ENCODE measurements at regions not wholly inside any gene's neighbourhood (a gene's known extent, or its start where the extent isn't known, plus 50 kb on each side); places are given as distances from the start of the nearest gene placed in this dataset.

GRCh38 chr6:133630651-133631050 is 258.3 kb upstream of the TCF21 start:
- no peak overlapping the region for H3K27ac ChIP-seq
- no peak for TF ChIP-seq CTCF (conservative IDR thresholded peaks at IDR 0.05)
- TF ChIP-seq ZFX (IDR thresholded peaks at IDR 0.05) = no peak

- TF ChIP-seq ZFX (IDR thresholded peaks at IDR 0.05) (no peak), CTCF (conservative IDR thresholded peaks at IDR 0.05) (no peak)
Measured at GRCh38 chr6:133631421-133631820, 257.5 kb upstream of the TCF21 start.

GRCh38 chr6:133632206-133632605 is 256.7 kb upstream of the TCF21 start:
- no peak overlapping the region for H3K27ac ChIP-seq
- TF ChIP-seq CTCF (conservative IDR thresholded peaks at IDR 0.05) = no peak
- TF ChIP-seq ZFX (IDR thresholded peaks at IDR 0.05) = no peak

More at GRCh38 chr6:133631421-133631820, 257.5 kb upstream of the TCF21 start:
- no peak overlapping the region for H3K27ac ChIP-seq

- TF ChIP-seq ZFX (IDR thresholded peaks at IDR 0.05) = no peak
- no peak for TF ChIP-seq CTCF (conservative IDR thresholded peaks at IDR 0.05)
- no peak overlapping the region for H3K27ac ChIP-seq
Measured at GRCh38 chr6:133632906-133633305, 256.0 kb upstream of the TCF21 start.

- TF ChIP-seq CTCF (conservative IDR thresholded peaks at IDR 0.05) = no peak
- TF ChIP-seq ZFX (IDR thresholded peaks at IDR 0.05) = no peak
- H3K27ac ChIP-seq = no peak overlapping the region
Measured at GRCh38 chr6:133634474-133634873, 254.4 kb upstream of the TCF21 start.

- TF ChIP-seq CTCF (conservative IDR thresholded peaks at IDR 0.05) = no peak
- TF ChIP-seq ZFX (IDR thresholded peaks at IDR 0.05) = no peak
- H3K27ac ChIP-seq = no peak overlapping the region
Measured at GRCh38 chr6:133635447-133635846, 253.5 kb upstream of the TCF21 start.

GRCh38 chr6:133637436-133637835 is 251.5 kb upstream of the TCF21 start:
- H3K27ac ChIP-seq = no peak overlapping the region
- TF ChIP-seq CTCF (conservative IDR thresholded peaks at IDR 0.05) (no peak), ZFX (IDR thresholded peaks at IDR 0.05) (no peak)
